GDM1 (cell line): ENCODE measurements at regions not wholly inside any gene's neighbourhood (a gene's known extent, or its start where the extent isn't known, plus 50 kb on each side); places are given as distances from the start of the nearest gene placed in this dataset.

ENCODE experiments used
- DNase-seq: peaks from one replicate; lab custom pipeline; 2025; lab: John Stamatoyannopoulos, UW

GRCh38 chr12:13841358-13841757 lies 140.0 kb downstream of the GRIN2B start:
- DNase-seq: no peak

DNA sequence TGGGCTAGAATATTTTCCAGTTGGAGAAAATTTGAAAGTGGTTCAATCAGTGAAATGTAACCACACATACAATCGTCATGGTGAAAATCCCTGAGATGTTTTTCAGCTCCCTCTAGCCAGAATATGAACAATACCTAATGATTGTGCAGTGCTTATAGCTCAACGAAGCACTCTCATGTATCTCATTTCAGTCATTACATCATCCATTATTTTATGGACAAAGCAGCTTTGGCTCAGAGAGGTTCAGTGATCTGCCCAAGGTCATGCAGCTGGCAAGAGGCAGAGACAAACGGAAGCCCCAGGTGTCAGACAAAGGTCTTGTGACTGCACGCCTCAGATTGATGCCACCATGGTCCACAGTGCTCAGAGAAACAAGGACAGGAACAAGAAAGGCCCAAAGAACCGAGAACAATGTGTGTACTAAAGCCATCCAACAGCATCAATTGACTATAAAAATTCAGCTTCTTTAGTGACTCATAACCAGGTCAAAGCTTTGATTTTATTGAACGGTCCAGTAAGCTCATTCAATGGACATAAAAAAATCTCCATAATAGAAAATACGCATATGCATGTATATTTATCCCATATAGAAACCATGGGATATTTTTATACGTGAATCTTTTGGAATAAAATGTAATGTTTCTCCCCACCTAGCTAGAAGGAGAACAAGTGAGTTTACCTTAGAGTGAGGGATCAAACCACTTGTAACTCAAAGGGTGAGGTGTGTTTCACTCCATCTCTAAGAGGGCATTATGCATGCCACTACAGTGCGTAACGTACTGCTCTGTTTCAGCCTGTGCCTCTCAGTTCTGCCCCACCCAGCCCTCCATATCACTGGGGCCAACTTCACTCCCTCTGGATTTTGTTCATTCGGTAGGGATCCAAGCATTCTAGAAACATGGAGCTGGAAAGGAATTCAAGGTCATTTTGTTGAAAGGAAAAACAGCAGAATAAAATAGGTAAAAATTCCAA lies 141.8 kb downstream of the GRIN2B start:
- DNase-seq: no peak

DNA sequence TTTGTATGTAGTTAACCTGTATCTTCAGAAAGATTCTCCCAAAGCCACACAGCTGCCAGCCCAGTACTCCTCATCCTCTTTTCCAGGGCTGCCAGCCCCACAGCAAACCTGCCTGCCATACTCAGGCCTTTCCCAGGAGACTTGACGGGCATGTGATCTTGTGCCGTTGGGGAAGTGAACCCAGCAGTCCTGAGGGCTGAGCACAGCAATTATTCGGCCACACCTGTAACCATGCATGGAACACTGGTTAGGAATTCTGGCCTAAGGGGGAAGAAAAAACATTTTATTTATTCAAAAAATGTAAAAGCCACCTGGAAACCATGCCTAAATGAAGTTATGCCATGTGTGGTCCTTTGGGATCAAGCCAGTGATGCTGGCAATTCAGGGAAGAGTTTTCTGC lies 145.3 kb downstream of the GRIN2B start:
- DNase-seq: no peak

DNA sequence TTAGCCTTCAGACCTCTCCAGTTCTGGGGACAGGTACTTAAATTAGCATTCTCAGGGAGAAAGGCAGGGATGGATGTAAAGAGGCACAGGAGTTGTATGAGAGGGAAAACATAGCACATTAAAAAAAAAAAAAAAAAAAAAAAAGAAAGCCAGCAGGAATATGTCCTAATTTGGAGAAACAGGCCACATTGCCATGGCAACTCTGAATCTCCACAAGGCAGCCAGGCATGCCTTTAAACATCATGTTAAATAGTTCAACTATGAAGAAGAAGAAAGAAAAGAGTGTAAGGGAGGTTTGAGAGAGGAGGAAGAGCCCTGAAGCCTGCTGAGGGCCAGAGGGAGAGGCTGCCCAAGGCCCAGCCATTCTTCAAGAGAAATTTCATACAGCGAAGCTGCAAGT lies 145.8 kb downstream of the GRIN2B start:
- DNase-seq: no peak

GRCh38 chr12:13834241-13834640 lies 147.2 kb downstream of the GRIN2B start:
- DNase-seq: no peak

DNA sequence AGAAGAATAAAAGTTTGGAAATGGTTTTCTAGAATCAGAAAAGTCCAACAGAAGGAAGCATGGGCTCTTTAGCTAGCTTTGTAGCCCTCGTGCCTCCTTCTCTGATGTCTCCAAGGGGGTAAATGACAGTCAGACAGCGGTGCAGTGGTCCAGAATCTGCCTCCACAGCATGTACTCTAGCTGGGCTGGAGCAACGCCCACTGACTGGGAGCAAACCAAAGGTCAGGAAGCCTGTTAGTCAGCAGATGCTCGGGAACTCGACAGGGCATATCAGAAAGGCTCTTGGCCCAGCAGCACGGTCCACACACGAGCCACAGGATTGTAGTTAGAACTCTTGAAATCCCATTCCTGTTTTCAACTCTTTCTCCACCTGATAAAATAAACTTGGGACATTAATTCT lies 164.3 kb downstream of the GRIN2B start:
- DNase-seq: no peak

DNA sequence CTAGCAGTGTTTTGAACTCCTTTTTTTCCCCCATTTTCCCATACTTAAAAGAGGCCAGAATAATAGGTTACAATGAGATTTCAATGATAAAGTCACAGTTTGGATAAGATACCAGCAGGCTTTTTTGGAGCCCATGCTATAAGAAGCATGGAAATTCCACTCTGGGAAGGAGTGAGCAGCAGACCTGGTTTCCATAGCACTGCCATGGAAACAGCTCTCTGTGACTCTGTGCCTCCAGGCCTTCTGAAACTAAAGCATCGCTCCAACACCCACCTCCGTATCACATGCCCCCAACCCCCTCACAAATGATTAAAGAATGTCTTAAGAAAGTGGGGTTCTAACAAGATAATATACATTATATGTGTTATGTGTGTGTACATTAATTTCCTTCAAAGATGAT lies 165.0 kb downstream of the GRIN2B start:
- DNase-seq: no peak

DNA sequence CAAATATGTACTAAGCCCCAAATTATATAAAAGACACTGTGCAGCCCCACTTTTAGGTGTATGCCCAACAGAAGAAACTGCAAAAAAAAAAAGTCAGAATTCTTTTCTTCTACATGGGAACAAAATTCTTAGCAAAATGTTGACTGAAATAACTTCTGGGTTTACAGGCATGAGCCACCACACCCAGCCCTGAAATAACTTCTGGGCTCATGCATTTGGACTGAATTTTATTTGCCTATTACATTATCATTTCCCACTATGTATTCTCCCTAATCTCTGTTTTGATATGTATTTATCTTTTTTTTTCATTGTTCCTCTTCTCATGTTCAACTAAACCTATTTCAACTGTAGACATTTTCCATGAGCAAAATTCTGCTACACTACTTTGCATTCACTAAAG lies 169.2 kb downstream of the GRIN2B start:
- no peak for DNase-seq

DNA sequence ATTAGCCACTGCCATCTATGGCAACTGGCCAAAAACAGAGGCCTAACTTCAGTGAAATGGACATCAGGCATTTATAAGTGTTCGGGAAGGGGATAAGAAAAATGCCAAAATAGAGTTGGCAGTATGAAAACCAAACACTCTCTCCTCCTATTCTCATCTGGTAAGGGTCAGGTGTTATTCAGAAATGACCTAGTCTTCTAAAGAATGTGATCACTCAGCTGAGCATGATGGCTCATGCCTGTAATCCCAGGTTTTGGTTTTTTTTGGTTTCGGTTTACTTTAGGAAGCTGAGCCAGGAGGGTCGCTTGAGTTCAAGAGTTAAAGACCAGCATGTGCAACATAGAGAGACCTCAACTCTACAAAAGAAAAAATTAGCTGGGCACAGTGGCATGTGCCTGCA lies 170.3 kb downstream of the GRIN2B start:
- DNase-seq: no peak

DNA sequence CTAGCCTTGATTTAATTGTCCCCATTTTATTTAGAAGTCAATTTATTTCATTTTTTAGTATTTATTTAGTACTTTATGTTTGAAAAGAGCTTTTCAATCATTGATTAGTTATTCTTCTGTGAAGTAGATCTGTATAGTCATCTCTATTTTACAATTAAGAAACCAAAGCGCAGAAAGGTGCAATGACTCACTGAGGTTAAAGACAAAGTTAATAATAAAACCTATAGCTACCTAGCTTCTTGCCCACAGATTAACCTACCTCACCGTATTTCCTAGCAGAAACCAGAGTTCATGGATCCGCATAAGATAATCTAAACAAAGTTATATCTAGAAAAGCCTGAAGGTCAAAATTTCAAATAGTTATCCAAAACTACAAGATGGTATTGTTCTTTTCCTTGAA lies 176.4 kb downstream of the GRIN2B start:
- no peak for DNase-seq

DNA sequence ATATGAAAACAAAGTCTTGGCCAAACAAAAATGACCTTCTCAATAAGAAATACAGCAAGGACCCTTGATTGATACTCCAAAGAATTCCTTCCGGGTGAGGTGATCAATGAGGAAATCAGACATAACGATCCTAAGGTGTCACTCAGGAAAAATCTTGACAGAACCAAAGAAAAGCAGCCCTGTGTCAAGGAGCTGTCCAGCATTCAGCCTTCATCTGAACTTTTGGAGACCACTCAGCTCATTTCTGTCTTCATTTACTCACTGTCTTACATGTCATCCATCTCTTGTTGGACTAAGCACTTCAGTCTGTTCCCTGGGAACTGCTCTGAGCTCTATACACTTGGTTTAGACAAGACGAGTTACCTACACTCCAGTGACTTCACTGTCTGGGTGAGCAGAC lies 179.9 kb downstream of the GRIN2B start:
- DNase-seq: no peak

- no peak for DNase-seq
These were observed 181.8 kb downstream of the GRIN2B start for GRCh38 chr12:13799574-13799973.

DNA sequence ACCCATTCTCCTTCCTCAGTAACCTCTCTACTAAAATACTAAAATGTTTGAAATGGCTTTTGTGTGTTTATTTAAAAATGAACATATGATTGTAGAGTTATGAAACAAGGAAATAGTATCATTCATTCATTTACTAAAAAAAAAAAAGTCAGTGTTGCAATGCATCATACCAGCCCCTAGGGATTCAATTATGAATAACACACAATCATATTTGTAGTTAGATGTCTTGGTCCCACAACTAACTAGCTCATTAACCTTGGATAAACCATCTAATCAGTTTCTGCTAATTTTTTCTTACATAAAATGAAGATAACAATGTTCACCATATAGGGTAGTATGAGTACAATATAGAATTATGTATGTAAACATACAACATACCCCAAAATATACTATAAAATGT lies 183.2 kb downstream of the GRIN2B start:
- no peak for DNase-seq

- no peak for DNase-seq
These were observed 186.7 kb downstream of the GRIN2B start for GRCh38 chr12:13794706-13795105.

- DNase-seq: no peak
These were observed 191.1 kb downstream of the GRIN2B start for GRCh38 chr12:13790317-13790716.

- DNase-seq: no peak
These were observed 192.8 kb downstream of the GRIN2B start for GRCh38 chr12:13788626-13789025.

DNA sequence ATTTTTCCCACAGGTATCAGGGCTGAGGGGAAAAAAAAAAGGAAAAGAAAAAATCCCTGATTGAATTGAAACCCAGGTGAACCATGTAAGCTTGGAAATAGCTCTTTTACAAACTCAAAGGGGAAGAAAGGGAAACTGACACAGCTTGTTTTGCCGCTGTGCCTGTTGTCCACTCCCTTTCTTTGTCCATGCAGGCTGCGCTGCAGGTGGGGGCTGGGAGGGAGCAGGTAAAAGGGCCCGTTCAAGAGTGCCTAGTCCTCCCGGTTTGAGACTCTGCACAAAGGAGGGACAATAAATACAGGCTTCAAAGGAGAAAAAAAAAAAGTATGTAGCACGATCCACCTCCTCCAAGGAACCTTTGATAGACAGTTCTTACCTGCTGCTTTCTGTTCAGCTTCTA lies 194.8 kb downstream of the GRIN2B start:
- no peak for DNase-seq

DNA sequence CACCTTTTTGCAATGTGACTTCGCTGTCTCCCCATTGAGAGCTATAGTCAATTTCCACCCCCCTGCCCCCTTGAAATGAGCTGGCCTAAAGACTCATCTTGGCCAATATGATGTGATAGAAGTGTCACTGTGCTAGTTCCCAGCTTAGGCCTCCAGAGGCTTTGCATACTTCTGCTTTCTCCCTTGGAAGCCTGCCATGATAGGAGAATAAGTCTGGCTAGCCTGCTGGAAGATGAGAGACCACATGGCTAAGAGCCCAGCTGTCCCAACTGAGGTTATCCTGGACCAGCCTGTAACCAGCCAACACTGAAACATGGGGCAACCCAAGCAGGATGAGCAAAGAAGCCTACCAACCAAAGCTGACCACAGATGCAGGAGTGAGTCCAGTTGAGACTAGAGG lies 196.9 kb downstream of the GRIN2B start:
- DNase-seq: no peak

GRCh38 chr12:13780453-13780852 lies 200.9 kb downstream of the GRIN2B start:
- DNase-seq: no peak

DNA sequence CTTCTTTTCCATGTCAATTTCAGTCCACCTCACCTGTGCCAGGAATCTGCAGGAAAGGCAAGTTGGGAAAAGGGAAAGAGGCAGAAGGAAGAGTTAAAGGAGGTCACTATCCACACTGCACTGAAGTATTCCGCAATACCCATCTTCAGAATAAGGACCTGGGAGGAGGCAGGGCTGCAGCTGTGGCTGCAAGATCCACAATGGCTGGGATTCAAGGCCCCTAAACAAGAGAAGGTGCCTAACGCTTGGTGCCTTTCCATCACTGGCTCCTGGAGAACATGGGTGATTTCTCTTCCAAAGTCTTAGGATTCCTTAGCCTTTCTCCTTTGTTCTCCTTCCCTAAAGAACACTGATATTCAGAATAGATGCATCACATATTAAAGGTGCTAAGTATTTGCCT lies 204.0 kb downstream of the GRIN2B start:
- no peak for DNase-seq

- no peak for DNase-seq
These were observed 209.1 kb downstream of the GRIN2B start for GRCh38 chr12:13772264-13772663.

GRCh38 chr12:13770576-13770975 lies 210.8 kb downstream of the GRIN2B start:
- DNase-seq: no peak

GRCh38 chr12:13769966-13770365 lies 211.4 kb downstream of the GRIN2B start:
- no peak for DNase-seq

DNA sequence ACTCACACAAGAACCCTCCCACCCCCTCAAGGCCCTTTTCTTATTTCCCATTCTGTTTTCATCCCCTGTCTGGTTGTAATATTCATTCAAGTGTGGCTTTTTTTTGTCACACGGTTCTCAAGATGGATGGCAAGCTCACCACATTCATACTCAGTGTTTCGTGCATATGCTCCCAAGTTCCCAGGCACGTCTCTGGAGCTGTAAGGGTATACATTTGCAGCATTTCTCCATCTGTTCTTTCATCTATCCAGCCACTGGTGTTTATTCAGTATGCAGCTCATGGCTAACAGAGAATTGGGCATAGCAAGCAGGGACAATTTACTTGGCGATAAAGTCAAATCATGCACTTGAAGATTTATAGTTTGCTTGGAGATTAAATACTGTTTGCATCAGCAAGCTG lies 212.1 kb downstream of the GRIN2B start:
- DNase-seq: no peak
